WI38 (cell line): ENCODE measurements at regions not wholly inside any gene's neighbourhood (a gene's known extent, or its start where the extent isn't known, plus 50 kb on each side); places are given as distances from the start of the nearest gene placed in this dataset.

Experiments used
- H3K4me3 ChIP-seq: 2 replicates; pipeline ENCODE4 v1.5.1; 2011; ENCODE audit warnings: low read depth, mild to moderate bottlenecking, control low read depth, low read length
- CTCF ChIP-seq: IDR thresholded peaks from 2 replicates; pipeline ENCODE4 v1.5.1; 2012; ENCODE audit warnings: low read depth, mild to moderate bottlenecking, control low read depth, low read length

- TF ChIP-seq CTCF, result no peak
Observed at GRCh38 chr21:31405604-31406003, 61.5 kb upstream of the TIAM1 start.

GRCh38 chr21:31403596-31404333, 59.7 kb upstream of the TIAM1 start:
- no peak for TF ChIP-seq CTCF
- H3K4me3 ChIP-seq, result no peak overlapping the region

More at GRCh38 chr21:31405604-31406003, 61.5 kb upstream of the TIAM1 start:
- H3K4me3 ChIP-seq, result no peak overlapping the region

GRCh38 chr21:31399591-31399990, 55.5 kb upstream of the TIAM1 start:
- TF ChIP-seq CTCF, result no peak
- H3K4me3 ChIP-seq, result no peak overlapping the region

GRCh38 chr21:31398574-31398973, 54.5 kb upstream of the TIAM1 start:
- H3K4me3 ChIP-seq, result no peak overlapping the region

GRCh38 chr21:31397939-31398338, 53.9 kb upstream of the TIAM1 start:
- H3K4me3 ChIP-seq, result no peak overlapping the region
- no peak for TF ChIP-seq CTCF

More at GRCh38 chr21:31398574-31398973, 54.5 kb upstream of the TIAM1 start:
- TF ChIP-seq CTCF, result no peak

GRCh38 chr21:31397515-31397926, 53.5 kb upstream of the TIAM1 start:
- H3K4me3 ChIP-seq, result no peak overlapping the region
- TF ChIP-seq CTCF, result no peak

GRCh38 chr21:31397030-31397429, 53.0 kb upstream of the TIAM1 start:
- no peak for TF ChIP-seq CTCF

More at GRCh38 chr21:31397030-31397429, 53.0 kb upstream of the TIAM1 start:
- H3K4me3 ChIP-seq, result no peak overlapping the region
